HG03196 (cell line): ENCODE measurements at regions not wholly inside any gene's neighbourhood (a gene's known extent, or its start where the extent isn't known, plus 50 kb on each side); places are given as distances from the start of the nearest gene placed in this dataset.

ENCODE experiments used
- ATAC-seq: cut with Tn5 transposase; IDR thresholded peaks from one replicate; pipeline ENCODE4 v1.9.1; 2021; ENCODE audit not compliant: unreplicated experiment

DNA sequence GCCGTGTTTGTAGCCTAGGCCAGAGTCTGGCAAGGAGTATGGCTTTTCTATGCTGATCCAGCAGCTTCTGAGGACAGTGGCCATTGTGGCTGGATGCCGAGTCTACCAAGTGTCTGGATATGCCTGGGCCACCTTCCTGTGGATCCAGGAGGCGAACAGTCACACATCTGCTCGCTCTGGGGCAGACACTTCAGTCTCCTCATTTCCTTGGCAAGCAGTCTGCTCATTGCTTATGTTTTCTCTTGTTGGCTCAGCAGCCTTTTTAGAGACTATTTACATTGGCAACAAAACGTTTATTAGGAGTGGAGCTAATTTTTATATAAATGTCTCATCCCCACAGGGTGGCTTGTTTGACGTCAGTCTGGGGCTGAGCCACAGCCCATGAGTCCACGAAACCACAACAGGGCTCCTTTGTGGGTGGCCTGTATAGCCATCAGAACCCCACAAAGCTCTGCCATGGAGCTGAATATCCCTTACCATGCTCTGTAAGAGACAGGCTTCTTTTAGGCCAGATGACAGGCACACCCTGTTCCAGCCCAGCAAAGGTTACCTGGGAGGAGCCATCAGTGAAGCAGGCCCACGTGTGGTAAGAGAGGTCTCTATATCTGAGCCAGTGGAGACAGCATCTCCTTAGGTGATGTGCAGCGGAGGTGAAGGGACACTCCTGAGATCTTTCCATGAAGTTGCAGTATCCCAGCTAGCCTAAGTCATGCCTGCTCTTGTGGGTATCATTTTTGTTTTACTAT lies 221.7 kb downstream of the DIRAS2 start:
- no peak for ATAC-seq

DNA sequence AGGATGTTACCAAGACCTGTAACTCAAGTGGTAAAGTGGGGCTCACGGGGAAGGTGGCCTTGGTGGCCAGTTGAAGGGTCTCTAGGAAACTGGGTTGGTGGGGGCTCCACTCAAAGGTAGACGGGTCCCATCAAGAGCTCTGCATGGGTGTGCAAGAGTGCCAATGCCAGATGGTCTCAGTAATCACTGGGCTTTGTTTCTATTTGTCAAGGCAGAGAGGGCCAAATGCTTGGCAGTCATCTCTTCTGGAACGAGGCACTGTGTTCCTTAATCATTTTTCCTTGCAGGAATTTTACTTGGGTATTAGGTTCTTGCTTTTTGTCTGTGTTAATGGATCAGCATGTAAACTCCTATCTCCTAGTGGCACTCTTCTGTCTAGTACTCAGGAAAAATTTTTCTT lies 220.8 kb downstream of the DIRAS2 start:
- no peak for ATAC-seq

DNA sequence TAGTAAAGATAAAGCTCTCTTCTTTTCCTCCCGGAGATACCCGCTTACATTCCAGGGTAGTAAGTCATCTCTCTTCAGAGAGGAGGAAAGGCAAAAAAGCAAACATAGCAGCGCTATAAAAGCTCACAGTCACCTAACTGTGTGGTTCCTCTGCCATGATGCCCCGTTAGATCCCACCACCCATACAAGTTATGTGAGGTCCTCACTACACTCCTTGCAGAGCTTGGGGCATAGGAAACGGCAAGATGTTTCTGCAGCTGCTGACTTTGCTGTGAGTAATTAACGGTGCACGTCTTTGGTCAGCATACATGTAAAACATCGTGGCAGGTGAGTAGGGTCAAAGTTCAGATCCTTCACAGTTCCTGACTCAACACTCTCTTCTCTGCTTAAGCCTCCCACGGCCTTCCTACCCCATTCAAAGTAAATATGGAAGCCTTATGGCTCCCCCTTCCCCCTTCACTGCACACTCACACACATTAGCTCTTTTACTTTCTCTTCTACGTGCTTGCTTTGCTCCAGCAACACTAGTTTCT lies 218.9 kb downstream of the DIRAS2 start:
- no peak for ATAC-seq

DNA sequence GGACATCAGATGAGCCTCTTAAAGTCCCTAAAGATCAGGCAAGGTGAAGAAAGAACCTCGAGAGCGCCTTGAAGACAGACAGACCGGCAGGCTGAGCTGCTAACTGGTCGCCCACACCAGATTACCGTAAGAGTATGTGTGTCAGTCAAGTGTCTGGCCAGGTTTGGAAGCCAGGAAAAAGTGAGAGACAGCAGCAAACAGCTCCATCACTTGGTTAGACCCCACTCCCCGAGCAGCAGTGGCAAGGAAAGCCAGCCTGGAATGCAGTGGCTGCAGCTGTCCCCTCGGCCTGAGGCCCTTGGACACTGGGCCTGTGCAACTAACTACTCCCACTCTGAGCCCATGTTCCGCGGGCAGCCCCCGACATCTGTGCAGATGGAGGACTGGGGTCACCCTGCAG lies 214.1 kb downstream of the DIRAS2 start:
- ATAC-seq = no peak

DNA sequence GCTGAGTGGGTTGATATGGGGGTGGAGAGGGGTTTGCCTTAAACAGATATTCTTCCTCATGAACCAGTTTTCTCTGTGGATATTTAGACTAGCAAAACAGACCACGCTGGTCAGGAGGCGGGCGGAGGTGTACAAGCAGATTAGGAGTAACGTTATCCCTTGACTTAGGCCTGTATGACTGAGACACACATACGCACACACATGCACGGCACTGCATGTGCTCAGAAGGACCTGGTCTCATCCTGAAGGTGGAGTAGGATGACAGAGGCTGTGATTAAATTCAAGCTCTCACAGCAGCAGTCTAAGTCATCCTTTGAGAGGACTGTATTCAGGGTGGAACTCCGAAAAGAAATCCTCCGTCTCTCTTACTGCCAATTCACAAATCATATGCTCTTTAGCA lies 209.7 kb downstream of the DIRAS2 start:
- no peak for ATAC-seq

DNA sequence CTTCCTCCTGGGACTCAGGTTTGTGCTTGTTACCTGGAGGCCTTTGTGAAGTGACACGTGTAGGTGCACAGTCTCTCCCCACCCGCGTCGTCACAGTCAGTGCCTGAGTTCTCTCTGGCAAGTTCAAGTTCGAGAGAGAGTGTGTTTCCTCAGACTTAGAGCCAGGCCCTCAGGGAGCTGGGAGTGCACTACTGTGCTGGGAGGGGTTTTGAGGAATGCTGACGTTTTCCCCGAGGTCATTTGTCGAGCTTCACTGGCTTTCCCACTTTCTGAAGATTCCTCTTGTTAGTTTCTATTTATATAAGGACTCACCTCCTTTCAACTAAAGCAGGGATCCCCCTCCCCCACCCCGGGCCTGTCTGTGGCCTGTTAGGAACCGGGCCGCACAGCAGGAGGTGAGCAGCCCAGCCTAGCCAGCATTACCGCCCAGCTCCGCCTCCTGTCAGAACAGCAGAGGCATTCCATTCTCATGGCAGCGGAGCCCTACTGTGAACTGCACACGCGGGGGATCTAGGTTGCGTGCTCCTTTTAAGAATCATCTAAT lies 209.2 kb downstream of the DIRAS2 start:
- no peak for ATAC-seq

DNA sequence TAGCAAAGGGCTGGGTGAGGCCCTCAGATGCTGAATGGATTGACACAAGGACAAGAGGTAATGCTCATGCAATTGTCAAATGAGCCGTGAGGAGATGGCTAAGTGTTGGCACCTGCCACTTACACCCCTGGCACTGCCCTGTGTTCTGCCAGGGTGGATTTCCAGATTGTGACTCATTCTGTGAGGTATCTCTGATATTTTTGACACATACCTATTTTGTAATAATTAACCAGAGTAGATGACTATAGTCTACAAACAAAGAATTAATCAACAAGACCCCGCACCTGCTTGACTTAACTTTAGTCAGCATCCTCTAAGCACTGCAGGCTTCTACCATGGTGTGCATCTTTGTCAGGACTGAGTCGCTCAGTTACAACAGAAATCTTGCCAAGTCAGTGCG lies 200.8 kb downstream of the DIRAS2 start:
- no peak for ATAC-seq

DNA sequence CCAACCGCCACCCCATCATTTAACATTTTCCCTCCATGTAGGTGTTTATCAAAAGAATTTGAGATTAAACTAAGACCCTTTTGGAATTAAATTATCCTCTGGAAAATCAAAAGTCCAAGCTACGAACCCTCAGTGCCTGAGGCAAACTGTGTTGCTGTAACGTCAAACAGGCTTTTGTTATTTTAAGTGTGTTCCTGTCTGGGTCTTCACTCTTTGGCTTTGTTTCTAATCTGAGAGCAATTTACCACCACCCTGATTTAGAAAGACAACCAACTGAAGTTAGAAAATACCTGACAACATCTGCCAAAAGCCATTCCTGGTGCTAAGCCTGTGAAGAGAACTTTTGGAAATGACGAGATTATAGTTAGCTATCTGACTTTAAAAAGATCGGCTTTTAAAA lies 199.9 kb downstream of the DIRAS2 start:
- ATAC-seq = no peak

DNA sequence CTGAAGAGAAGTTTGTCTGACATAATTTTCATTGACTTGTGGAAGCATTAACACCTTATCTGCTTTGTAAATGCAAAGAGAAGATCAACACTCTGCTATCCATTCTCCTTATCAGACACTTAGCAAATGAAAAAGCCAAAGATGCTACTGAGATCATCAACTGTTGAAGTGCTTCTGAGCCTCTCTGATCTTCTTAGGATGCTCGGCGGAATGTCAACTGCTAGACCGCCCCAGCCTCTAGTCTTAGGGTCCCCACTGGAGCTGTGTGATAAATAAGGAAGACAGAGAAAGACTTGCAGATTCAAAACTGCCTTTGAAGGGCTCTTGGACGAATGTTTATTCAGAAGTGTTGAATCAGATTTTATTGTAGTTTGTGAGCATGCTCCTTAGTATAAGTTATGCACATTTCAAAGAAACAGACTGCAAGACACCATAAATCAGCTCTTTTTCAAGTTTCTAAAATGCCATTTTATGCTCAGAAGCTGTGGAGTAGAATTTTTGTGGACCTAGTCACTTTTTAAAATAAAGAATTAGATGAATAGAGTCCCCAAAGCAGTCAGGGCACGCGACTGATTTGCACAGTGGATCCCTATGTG lies 197.9 kb downstream of the DIRAS2 start:
- no peak for ATAC-seq

DNA sequence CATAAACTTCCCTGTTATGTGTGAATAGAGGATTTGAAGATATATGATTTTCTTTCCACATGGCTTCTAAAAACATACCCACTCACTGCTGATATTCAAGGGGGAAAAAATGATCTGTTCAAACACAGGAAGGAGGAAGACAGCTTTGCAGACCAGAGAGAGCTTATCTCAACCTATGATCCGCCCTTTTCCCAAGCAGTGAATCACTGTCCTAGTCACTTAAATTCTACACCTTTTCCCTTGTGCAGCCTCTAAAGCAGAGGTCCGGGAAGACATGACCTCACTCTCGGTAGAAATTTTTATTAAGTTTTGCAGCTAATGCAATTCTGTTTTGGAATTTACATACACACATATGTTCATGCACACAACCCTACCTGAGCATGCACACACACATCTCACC lies 197.2 kb downstream of the DIRAS2 start:
- ATAC-seq = no peak

DNA sequence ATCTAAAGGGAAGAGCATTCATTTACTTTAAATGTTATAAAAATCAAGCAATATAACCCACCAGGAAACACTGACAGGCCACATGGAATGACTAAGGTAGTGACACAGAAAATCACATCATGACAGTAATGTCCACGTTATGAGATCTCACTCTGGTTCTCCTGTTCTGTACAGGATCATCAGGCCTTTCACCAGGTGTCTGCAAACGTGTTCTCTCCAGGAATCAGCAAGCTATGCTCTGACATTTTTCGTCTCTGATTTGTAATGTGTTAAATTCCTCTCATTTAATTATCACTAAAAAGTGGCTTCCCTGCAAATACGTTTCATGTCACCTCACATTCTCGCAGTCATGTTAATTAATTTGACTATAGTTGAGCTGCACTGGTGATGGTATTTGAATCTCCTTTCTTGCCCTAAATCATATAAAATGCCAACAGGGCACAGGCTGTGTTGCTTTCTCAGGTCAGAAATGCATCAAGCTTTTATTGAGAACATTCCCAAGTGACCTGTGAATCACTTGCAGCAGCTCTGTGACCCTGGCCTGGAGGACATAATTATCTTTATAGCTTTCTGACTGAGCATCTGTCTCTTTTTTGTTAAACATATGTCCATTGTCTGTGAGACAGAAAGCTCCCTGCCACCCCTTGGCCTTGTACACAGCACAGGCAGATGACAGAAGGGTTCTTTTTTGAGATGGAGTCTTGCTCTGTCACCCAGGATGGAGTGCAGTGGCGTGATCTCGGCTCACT lies 196.2 kb downstream of the DIRAS2 start:
- no peak for ATAC-seq

DNA sequence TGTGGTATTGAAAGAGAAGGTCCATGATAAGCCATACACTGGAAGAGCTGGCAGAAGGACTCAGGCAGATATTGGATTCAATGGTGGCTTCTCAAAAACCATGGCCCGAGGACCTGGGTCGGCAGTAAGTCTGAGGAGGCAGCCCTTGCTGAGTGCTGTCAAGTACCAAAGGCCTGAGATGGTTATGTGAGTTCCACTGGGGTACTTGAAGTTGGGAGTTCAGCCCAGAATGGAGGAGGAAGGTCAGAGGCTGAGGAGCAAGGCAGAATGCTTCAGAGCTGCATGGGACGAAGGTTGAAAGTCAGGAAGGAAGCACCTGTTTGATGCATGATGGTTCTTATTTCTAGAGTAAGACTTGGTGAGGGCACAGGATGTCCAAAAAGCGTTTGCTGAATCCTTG lies 194.9 kb downstream of the DIRAS2 start:
- no peak for ATAC-seq

DNA sequence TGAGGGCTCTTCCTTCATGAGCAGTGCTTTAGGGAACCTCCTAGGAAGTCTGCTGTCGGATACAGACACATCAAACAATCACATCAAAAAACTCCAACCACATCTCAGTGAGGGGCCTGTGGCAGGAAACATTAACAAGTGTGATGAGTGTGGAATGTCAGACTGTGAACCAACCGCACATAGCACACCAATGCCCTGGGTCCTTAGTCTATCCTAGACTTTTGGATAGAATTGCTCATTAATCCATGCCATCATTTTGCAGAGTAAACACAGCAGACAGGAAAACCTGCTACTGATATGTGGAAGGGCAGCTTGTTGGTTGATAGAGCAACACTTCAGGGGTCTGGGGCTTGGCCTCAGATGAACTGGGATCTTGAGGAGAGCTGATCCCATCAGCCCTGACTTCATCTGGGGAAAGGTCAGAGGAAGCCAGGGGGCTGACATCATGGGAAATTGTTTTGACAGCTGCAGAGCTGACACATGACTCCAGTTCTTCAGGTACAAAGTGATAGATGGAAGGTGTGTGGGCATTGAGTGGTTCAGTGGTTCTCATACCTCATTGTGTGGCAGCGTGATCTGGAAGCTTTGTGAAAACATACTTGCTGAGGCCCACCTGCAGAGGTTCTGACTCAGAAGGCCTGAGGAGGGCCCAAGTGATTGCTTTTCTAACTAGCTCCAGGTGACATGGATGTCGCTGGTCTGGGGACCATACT lies 193.3 kb downstream of the DIRAS2 start:
- no peak for ATAC-seq

DNA sequence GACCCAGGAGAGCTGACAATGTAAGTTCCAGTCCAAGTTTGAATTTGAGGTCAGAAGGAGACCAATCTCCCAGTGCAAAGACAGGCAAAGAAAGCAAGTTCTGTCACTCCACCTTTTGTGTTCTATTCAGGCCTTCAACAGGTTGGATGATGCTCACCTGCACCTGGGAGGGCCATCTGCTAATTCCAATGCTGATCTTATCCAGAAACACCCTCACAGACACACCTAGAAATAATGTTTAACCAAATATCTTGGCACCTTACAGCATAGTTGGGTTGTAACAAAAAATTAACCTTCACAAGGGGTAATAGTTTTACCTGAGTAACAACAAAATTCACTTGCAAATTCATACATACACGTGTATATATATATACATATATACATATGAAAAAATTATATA lies 190.8 kb downstream of the DIRAS2 start:
- ATAC-seq = no peak

DNA sequence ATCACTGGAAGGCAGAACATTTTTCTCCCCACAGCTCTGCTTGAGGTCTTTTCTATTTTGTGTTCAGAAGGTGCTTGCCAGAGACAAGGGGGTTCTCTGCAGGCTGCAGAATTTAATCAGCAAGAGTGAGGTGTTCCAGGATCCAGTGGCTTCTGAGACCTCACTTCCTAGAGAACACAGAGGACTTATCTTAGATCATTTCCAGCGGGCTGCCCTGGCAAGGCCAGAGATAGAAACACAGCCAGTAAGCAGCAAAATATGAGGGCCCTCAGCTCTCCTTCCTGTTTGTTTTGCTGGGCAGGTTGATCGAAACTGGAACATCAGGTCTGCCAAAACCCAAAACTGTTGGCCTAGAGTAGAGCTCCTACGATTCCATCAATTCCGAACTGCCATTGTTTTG lies 187.3 kb downstream of the DIRAS2 start:
- ATAC-seq = no peak

DNA sequence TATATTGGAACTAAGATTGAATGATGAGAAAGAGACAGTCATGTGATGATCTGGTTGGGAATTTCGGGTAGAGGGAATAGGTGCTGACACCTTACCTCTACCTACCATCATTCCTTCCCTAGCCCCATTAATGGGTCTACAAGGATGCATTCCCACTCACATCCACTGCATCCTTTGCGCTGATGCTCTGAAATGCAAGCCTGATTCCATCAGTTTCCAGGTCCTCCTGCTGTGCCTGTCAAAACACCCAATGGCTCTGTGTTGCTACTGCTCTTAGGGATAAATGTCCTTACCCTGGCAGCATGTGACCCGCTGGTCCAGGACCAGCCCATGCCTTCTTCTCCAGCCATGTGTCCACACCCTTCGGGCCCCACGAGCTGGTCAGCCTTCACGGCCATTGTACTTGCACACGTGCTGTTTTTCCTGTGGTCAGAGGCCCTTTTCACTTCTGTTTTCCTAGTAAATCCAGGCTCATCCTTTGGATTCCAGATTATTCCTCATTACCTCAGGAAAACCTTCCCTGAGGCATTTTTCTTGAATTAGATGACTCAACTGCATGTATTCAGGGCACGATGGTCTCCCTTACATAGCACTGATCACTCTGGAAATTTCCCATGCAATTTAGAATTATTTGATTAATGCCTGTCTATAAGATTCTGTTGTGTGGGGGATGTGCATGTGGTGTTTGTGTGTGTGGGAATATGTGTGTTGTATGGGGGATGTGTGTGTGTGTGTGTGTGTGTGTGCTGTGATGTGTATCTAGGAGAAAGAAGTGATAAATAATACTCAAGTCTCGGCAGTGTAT lies 185.0 kb downstream of the DIRAS2 start:
- ATAC-seq = no peak

DNA sequence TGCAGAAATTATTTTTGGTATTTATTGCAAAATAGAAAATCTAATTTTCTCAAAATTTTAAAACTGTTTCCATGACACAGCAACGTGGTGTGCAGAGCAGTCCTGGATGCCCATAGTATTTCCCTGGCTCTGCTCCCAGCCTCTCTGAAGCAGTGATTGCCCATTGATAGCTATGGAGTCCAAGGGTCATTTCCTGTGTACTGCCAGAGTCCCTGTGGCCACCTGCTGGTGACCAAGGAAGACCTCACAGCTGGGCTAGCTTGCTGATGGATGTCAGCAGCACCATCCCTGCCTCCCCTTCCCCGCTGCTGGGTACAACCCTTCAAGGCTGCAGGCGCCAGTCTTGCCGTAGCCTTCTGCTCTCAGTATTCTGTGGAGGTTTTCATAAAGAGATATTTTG lies 184.1 kb downstream of the DIRAS2 start:
- ATAC-seq = no peak

DNA sequence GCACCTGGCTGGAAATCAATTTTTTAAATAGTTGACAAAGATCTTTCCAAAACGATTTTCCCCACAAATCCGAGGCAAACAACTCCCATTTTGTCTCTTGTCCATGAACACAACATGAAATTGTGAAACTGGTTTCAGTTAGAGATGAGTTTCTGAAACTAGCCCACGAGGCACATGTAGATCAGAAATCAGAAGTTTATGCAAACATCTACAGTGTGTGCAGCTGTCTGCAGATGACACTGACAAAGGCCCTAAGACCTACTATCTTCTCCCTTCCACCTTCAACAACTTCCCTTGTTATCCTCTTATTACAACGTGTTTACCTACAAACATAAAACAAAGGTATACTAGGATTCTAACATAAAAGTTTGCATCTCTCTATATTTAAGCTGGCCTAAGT lies 183.3 kb downstream of the DIRAS2 start:
- ATAC-seq = no peak

DNA sequence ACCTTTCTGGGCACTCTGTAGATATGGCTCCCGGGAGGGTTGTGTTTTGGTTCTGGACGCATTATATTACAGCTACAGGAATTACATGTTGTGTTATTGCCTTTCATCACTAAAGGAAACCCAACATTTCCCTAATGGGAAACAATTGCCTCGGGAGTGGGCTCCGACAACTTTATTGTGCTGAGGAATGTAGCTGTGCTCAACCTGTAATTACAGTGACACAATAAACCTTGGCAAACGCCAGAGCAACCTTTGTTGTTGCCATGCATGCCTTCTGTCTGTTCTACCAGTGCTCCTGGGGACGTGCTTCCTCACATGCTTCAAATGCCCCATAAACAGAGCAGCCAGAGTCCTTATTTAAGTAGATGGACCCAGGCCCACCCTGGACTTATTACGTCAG lies 182.4 kb downstream of the DIRAS2 start:
- no peak for ATAC-seq

DNA sequence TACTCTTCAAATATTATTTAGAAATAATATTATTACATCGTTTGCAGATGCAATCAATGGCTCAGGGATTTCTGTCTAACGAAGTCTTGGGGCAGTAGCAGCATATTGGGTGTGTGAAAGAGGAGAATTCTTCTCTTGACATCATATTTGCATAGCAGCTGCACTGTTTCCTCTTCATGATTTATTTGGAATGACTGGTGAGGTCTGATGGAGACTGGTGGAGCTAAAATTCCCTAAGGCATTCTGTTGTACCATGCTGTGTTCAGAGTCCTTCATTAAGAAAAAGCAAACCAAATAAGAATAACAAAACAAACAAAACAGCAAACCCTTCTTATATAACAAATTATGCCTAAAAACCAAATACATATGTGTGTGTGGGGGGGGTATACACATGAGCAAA lies 177.6 kb downstream of the DIRAS2 start:
- ATAC-seq = no peak
